NCI-H1694 treated with DMSO at 0.1 percent for 48 hours (cell line): ENCODE measurements at regions not wholly inside any gene's neighbourhood (a gene's known extent, or its start where the extent isn't known, plus 50 kb on each side); places are given as distances from the start of the nearest gene placed in this dataset.
"Not testable (repeated sequence)": the region's sequence is repeated elsewhere in the genome, so short reads cannot be mapped to it uniquely, and the experiment has no call there.

ENCODE experiments used
- DNase-seq: peaks from one replicate; lab custom pipeline; 2025; lab: John Stamatoyannopoulos, UW

- no peak for DNase-seq
These were observed 162.6 kb downstream of the PRKX start for GRCh38 chrX:3550871-3551270.

- peak; percentile 10 for DNase-seq
These were observed 163.2 kb downstream of the PRKX start for GRCh38 chrX:3550160-3550751.

GRCh38 chrX:3549411-3549911 lies 164.0 kb downstream of the PRKX start:
- peak; percentile 49 for DNase-seq

- DNase-seq, result peak; percentile 58
These were observed 164.6 kb downstream of the PRKX start for GRCh38 chrX:3548765-3549391.

- no peak for DNase-seq
These were observed 167.5 kb downstream of the PRKX start for GRCh38 chrX:3545901-3546300.

GRCh38 chrX:3541336-3541735 lies 172.1 kb downstream of the PRKX start:
- no peak for DNase-seq

GRCh38 chrX:3540105-3540504 lies 173.3 kb downstream of the PRKX start:
- no peak for DNase-seq

- DNase-seq, result no peak
These were observed 180.8 kb downstream of the PRKX start for GRCh38 chrX:3532581-3533085.

- not testable (repeated sequence) for DNase-seq
These were observed 182.0 kb downstream of the PRKX start for GRCh38 chrX:3531435-3531834.

- no peak for DNase-seq
These were observed 183.1 kb upstream of the MXRA5 start for GRCh38 chrX:3529466-3530010.

- no peak for DNase-seq
These were observed 181.4 kb upstream of the MXRA5 start for GRCh38 chrX:3527811-3528210.

- DNase-seq, result no peak
These were observed 180.7 kb upstream of the MXRA5 start for GRCh38 chrX:3527166-3527565.

GRCh38 chrX:3526731-3527130 lies 180.3 kb upstream of the MXRA5 start:
- DNase-seq, result no peak

GRCh38 chrX:3526071-3526470 lies 179.6 kb upstream of the MXRA5 start:
- DNase-seq, result no peak

- no peak for DNase-seq
These were observed 175.7 kb upstream of the MXRA5 start for GRCh38 chrX:3522101-3522650.

- DNase-seq, result no peak
These were observed 174.9 kb upstream of the MXRA5 start for GRCh38 chrX:3521396-3521795.

- no peak for DNase-seq
These were observed 174.5 kb upstream of the MXRA5 start for GRCh38 chrX:3520982-3521381.

GRCh38 chrX:3520458-3520857 lies 174.0 kb upstream of the MXRA5 start:
- DNase-seq, result no peak

- not testable (repeated sequence) for DNase-seq
These were observed 172.9 kb upstream of the MXRA5 start for GRCh38 chrX:3519384-3519783.

GRCh38 chrX:3518870-3519269 lies 172.4 kb upstream of the MXRA5 start:
- no peak for DNase-seq

- no peak for DNase-seq
These were observed 169.6 kb upstream of the MXRA5 start for GRCh38 chrX:3516051-3516541.

GRCh38 chrX:3514996-3515395 lies 168.5 kb upstream of the MXRA5 start:
- no peak for DNase-seq

- DNase-seq, result not testable (repeated sequence)
These were observed 165.7 kb upstream of the MXRA5 start for GRCh38 chrX:3512150-3512549.
